PFSK-1 (cell line): ENCODE measurements at regions not wholly inside any gene's neighbourhood (a gene's known extent, or its start where the extent isn't known, plus 50 kb on each side); places are given as distances from the start of the nearest gene placed in this dataset.

ENCODE experiments used
- FOXP2 ChIP-seq: optimal IDR thresholded peaks from 2 replicates; pipeline ENCODE3; 2011; ENCODE audit warnings: borderline replicate concordance, control low read depth, inconsistent platforms; ENCODE audit not compliant: insufficient read depth; ENCODE audit errors: extremely low read length, extremely low read depth
- POLR2AphosphoS5 ChIP-seq: IDR thresholded peaks from 2 replicates; pipeline ENCODE4 v1.6.1; 2012; ENCODE audit warnings: low read depth, mild to moderate bottlenecking, control low read depth, low read length, moderate library complexity
- REST ChIP-seq, 2 experiments: IDR thresholded peaks; 2 replicates each; pipeline versions ENCODE4 v1.6.1 to v1.8.0; 2011 to 2012; ENCODE audit warnings: low read depth in 2 of 2, low read length in 2 of 2, control low read depth in 1 of 2, inconsistent platforms in 1 of 2, mild to moderate bottlenecking in 1 of 2, moderate library complexity in 1 of 2; ENCODE audit not compliant: insufficient read depth in 1 of 2
- SIN3A ChIP-seq: IDR thresholded peaks from 2 replicates; pipeline ENCODE4 v1.6.1; 2012; ENCODE audit warnings: mild to moderate bottlenecking, low read length, moderate library complexity, borderline replicate concordance; ENCODE audit not compliant: insufficient read depth
- TAF1 ChIP-seq: IDR thresholded peaks from 2 replicates; pipeline ENCODE4 v1.6.1; 2012; ENCODE audit warnings: low read length, control low read depth, borderline replicate concordance; ENCODE audit not compliant: insufficient read depth

GRCh38 chr6:15849395-15849794 is 186.6 kb upstream of the DTNBP1 start:
- no peak for TF ChIP-seq FOXP2
- TF ChIP-seq TAF1: no peak
- no peak for TF ChIP-seq POLR2AphosphoS5
- no peak for TF ChIP-seq REST (IDR thresholded peaks at IDR 0.05; ENCODE audit: insufficient read depth in 1 of 2, low read depth in 2 of 2, low read length in 2 of 2)
- no peak for TF ChIP-seq SIN3A

- no peak for TF ChIP-seq POLR2AphosphoS5
These were observed 182.7 kb upstream of the DTNBP1 start for GRCh38 chr6:15845492-15845891.

GRCh38 chr6:15843764-15844163 is 180.9 kb upstream of the DTNBP1 start:
- TF ChIP-seq FOXP2 (no peak), POLR2AphosphoS5 (no peak)

GRCh38 chr6:15843226-15843625 is 180.4 kb upstream of the DTNBP1 start:
- TF ChIP-seq SIN3A (no peak), FOXP2 (no peak), POLR2AphosphoS5 (no peak), REST (IDR thresholded peaks at IDR 0.05; ENCODE audit: insufficient read depth in 1 of 2, low read depth in 2 of 2, low read length in 2 of 2) (no peak), TAF1 (no peak)

- TF ChIP-seq POLR2AphosphoS5: no peak
- no peak for TF ChIP-seq TAF1
- TF ChIP-seq FOXP2: no peak
- TF ChIP-seq SIN3A: no peak
- TF ChIP-seq REST (IDR thresholded peaks at IDR 0.05; ENCODE audit: insufficient read depth in 1 of 2, low read depth in 2 of 2, low read length in 2 of 2): no peak
These were observed 179.9 kb upstream of the DTNBP1 start for GRCh38 chr6:15842727-15843117.

- no peak for TF ChIP-seq POLR2AphosphoS5
- TF ChIP-seq REST (IDR thresholded peaks at IDR 0.05; ENCODE audit: insufficient read depth in 1 of 2, low read depth in 2 of 2, low read length in 2 of 2): no peak
- TF ChIP-seq SIN3A: no peak
- no peak for TF ChIP-seq TAF1
- TF ChIP-seq FOXP2: no peak
These were observed 179.3 kb upstream of the DTNBP1 start for GRCh38 chr6:15841937-15842726.
